HG03097 (cell line): ENCODE measurements at regions not wholly inside any gene's neighbourhood (a gene's known extent, or its start where the extent isn't known, plus 50 kb on each side); places are given as distances from the start of the nearest gene placed in this dataset.

Experiments
- ATAC-seq: cut with Tn5 transposase; IDR thresholded peaks from one replicate; pipeline ENCODE4 v1.9.1; 2021; ENCODE audit not compliant: unreplicated experiment, low FRiP score

DNA sequence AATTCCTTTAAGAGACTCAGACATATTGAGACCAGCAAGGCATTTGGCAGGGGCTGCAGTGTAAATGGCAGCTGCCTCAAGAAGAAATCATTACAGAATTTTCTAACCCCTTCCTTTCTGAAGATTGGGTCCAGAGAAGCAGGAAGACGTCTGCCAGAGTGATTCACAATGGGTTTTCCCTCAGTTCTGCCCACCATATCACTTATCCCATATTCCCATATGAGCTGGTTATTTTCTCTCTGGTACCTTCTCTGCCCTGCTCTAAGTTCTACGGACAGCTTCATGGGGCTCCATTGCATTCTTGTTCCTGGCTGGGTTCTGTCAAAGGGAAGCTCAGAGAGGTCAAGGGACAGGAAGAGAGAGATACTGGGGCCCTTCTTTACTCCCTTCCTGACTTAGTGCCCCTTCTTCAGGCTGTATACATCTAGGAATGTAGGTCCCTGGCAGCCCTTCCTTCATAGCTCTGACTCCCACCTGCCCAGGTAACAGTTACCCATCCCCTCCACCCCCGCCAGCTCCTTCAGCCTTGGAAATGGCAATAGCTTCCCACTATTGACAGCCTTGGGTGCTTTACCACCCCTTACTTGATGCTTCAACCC is 420.6 kb upstream of the DAB1 start:
- no peak for ATAC-seq

DNA sequence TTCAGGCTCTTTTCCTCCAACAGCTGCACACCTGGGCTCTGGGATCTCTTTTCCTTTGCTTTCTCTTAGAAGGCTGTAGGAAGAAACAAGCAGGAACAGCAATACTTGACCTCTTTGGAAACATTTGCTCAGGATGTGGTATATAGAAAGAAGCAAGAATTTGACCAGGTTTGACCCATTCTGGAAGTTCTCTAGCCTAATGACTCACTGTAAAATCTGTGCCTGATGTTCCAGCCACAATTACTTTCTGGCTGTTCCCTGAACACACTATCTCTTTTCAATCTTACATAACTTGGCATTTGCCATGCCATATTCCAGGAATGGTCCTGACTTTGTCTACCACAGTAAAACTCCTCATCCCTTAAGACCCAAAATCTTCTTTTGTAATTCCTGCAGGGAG is 419.9 kb upstream of the DAB1 start:
- no peak for ATAC-seq

DNA sequence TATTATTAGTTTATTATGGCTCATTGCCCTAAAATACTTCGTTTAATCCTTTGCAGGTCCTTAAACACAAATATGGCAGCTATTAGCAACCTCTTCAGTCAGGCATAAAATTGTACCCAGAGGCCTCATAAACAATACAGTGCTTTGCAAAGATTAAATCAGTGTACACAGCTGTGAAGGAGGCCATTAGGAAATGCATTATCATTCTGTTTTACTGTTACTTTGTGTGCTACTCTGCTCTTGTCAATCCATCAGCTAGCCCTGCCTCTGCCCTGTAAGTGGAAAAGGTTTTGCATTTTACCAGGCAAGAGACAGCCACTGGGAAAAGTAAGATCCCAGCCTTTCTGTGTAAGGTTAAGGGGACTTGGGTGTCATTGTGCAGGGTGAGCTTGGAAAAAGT is 415.7 kb upstream of the DAB1 start:
- ATAC-seq, result no peak

DNA sequence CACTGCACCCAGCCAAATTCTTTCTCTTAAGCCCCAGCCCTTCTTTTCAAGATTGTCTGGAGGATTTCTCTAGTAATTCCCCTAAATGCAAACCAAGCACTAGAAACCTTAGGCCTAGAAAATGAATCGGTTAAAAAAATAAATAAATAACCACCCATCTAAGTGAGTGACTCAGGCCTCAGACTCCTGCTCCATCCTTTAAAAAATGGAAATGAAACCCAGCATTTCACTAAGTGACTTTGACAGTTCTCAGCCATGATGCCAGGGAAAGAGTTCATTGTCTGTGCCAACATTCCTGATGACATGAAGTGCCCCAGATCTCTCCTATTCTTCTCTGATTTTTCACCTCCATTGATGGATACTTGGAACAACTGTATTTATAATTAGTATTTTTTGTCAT is 415.2 kb upstream of the DAB1 start:
- no peak for ATAC-seq

DNA sequence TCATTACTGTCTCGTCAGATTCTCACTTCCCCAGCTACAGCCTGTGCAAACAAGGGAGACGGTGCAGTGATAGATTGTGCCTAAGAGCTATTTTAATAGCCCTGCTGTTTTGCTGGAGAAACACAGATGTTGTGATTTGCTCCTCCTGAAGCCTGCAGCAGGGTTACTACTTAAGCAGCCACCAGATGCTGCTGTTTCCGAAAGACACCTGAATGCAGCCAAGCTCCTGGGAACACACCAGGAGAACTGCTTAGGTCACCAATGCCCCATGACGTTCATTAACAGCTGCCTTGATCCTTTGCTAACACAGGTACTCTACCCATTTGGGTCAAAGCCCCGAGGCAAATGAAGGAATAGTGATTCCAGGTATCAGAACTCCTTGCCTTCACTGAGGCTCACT is 411.8 kb upstream of the DAB1 start:
- no peak for ATAC-seq

DNA sequence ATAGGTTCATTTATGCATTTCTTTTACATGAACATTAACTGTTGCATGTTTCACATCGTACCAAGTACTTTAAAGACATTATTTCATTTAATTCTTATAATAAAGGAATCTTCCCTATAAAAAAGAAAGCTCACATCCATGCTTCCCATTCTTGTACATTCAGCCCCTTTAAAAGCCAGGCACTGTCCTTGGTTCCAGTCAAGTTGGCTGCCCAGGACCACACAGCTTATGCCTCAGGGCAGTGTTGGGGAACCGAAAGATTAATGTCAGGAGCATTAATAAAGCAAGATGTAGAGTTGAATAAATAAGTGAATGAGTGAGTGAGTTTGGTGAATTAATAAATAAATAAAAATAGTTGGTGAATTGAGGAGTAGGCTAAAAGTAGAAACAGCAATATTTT is 409.4 kb upstream of the DAB1 start:
- no peak for ATAC-seq

DNA sequence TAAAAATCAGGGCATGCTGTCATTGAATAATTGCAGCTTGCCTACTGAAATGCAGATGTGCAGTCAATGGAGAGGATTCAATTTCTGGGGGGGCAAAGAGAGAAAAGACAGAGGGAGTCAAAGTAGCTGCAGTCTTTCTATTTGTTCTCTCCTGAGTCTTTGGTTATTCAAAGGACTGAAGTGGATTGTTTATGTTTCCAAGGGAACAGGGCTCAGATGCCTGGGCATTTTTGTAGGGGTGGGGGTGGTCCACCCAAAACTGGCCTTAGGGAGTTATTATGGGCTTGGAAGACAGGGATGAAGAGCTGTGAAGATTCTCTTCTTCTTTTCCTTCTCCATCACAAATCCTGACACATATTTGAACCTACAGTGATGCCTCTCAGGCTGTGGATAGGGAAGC is 408.8 kb upstream of the DAB1 start:
- no peak for ATAC-seq

DNA sequence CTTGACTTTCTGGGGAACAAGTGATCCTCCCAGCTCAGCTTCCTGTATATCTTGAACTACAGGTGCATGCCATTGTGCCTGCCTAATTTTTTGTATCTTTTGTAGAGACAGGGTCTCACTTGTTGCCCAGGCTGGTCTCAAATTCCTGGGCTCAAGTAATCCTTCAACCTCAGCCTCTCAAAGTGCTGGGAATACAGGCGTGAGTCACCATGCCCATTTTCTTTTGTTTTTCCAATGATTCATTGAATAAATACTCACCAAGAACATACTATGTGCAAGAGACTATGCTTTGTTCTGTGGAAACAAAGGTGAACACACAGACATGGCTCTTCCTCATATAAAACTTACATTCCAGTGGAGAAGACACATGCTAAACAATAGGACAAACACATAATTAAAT is 407.8 kb upstream of the DAB1 start:
- ATAC-seq, result no peak

DNA sequence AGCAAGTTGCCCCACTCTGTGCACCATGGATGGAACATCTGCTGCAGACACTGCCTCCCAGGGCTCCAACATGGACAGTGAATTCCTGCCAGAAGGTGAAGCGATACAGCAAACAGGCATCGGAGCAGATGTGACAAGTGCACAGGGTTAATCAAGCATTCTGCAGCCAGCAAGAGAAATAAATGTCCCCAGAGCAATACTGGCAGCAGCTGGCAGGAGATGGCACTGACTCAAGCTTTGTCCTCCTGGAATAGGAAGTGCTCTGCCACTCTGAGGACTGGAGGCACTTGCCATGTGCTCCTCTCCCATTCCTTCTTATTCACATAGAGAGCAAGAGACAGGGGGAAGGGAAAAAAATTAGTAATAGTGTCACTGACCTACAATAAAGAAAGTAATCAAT is 402.7 kb upstream of the DAB1 start:
- ATAC-seq, result no peak

DNA sequence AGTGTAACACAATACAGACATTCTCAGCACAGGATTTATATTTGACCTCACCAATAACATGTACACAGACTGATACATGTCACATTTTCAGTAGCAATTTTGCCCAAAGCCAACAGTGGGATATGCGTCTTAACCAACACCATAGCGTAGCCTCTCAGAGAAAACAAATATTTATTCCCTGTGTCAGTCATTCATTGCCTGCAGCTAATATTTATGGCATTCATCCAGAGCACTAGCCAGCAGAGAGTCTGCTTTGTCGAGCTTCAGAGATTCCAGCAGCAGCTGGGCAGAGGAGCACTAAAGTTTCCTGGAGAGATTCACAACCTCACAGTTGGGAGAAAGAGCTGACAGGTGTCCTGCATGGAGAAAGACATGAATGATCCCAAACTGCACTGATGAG is 400.7 kb upstream of the DAB1 start:
- ATAC-seq, result no peak

DNA sequence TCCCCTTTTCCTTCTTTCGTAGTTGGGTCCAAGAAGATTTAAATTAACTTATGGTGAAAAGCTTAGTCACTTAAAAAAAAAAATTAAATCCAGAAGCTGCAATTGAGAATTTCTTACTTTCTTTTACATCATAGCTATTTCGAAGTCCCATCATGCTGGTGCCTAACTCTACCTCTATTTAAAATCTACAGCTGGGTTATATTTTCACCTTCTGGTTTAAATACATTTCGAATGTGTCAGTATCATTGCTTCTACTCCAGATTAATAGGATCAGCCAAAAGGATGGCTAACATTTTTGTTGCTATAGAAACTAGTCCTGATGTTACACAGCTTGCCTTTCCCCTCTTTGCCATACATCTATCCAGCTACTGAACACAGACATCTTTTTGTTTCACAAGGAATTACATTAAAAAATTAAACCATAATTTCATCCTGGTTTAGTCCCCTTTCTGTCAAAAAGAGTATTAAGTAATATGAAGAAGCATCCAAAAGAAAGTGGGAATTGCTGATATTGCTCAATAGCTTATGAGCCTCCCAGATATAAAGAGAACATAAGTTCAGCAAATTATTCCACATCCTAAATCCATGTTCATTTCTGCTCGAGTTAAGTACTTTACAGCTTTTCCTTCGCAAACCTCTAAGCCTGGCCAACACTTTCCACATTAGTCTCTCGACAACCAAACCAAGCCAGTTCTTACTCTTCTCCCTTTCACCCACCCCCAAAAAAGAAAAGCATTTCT is 396.7 kb upstream of the DAB1 start:
- ATAC-seq, result no peak

DNA sequence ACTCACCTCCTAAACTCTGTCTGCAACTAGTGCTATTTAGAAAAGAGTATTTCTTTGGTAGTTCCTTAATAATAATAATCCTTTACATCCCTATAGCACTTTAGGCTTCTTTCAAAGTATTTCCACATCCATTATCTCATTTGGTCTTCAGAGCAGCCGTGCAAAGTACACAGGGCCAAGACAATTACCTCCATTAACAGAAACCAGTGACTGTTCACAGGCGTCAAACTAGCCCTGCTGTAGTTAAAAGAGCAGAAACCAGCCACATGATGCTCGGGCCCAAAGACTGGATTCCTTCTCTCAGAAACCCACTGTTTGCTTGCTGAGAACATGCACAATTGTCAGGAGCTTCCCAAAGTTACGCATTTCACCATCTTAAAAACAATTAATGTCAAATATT is 396.0 kb upstream of the DAB1 start:
- no peak for ATAC-seq

DNA sequence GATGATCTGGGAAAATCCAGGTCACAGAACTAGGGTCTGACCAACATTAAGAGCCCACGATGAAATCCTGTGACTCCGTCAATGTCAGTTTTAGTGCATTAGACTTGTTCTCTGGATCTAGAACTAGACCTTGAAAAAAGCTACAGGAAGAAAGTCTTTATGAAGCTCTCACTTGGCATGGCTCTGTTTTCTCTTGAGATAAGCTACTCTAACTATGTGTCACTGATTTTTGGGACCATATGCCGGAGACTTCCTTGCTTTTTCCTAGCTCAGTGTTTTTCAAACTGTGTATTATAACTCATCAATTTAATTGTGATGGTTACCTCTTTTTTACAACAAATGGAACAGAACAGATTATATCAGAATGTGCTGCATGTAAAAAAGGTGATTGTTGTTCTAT is 379.7 kb upstream of the DAB1 start:
- ATAC-seq, result no peak

DNA sequence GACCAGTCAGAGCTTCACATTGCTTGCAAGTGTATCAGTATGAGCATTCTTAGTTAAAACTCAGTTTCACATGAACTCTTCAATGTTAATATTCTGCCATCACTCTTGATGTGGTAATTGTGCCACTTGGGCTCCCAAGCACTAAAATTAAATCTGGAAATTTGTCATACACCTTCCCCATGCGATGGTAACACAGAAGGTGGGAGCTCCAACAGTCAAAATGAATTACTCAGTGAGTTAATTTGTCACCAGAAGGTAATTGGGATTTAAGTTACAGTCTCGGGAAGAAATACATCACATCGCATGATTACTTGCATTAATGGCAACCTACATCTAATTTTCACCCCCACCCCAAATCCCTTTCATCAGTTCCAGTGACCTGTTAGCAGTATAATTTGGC is 376.5 kb upstream of the DAB1 start:
- ATAC-seq, result no peak

DNA sequence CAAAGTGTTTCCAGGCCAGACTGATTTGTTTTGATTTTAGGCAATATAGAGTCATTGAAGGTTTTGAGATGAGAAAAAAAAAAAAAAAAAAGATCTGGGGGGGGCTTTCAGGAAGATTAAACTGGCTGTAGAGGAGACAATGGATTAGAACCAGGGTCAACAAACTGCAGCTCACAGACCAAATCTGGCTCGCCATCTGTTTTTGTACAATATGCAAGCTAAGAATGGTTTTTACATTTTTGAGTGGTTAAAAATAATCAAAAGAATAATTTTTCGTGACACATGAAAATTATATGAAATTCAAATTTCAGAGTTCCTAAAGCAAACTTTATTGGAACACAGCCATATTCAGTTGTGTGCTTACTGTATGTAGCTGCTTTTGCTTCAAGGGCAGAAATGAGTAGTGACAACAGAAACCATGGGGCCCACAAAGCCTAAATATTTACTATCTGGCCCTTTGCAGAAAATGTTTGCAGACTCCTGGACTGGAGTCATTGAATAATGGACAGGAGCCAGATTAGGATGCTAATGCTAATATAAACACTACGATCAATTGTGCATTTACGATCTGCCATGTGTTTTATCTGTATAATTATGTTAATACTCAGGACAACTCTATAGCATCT is 375.7 kb upstream of the DAB1 start:
- ATAC-seq, result no peak

DNA sequence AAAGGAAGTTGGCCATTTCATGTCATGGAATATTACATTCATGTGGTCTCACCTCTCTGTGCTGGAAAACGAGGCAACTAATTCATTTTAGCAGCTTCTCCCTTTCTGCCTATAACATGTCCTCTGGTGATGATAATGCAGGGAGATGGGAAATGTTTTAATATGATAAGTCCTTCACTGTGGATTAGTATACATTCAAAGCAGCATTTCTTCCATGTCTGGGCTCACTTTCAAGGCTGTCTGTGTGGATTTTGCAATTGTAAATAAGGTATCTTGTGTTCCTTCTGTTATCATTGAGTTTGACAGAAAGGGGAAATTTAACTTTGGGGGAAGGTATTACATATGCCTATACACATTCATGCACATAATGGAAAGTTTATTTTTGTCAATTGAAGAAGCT is 374.7 kb upstream of the DAB1 start:
- ATAC-seq, result no peak

DNA sequence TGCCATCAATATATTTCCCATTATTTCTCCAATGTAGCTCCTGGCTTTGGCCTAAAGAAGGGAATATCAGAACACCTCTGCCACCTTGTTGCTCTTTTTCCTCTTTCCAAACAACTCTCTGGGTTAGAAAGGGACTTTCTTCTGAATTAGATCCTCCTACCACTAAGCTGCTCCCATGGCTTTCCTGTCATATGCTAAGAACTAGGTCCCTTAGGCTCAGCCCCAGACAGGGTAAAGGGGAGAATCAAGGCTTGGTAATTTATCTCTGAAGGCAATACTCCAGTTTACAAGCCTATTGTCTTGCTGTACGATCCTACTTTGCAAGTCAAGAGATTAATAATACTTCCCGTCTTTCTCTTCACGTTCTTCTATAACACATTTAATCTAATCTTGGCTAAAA is 373.2 kb upstream of the DAB1 start:
- no peak for ATAC-seq

DNA sequence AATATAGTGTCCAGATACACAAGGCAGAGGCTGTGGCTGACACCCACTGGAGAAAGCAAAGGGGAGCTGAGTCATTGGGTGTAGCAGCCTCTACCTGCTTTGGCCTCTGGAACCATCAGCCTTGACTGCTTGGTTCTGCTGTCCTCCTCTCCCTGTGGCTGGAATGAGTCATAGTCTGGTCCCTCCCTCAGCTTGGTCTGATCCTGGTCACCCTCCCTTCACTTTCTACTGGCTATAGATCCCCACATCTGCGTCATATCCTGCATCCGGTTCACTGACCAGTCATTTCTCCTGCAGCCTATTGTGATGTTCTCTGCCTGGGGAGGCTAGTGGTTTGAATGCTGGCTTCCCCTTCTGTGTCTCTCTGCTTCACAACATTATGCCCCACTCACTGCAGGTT is 372.8 kb upstream of the DAB1 start:
- ATAC-seq, result no peak

DNA sequence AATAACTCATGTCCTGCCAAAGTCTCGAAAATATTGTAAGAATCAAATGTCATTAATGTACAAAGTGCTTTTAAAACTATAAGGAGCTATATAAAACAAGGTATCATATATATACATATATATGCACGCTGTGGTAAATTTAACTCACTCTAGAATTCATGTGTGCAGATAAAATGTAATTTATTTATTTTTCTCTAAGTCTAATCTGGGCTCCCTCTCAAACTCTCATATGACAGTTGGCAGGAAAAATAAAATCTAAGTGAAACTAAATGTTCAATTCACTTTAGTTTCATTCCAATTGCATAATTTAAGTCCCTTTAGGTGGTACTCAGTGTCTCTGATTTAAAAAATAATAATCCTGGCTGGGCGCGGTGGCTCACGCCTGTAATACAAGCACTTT is 372.0 kb upstream of the DAB1 start:
- no peak for ATAC-seq

DNA sequence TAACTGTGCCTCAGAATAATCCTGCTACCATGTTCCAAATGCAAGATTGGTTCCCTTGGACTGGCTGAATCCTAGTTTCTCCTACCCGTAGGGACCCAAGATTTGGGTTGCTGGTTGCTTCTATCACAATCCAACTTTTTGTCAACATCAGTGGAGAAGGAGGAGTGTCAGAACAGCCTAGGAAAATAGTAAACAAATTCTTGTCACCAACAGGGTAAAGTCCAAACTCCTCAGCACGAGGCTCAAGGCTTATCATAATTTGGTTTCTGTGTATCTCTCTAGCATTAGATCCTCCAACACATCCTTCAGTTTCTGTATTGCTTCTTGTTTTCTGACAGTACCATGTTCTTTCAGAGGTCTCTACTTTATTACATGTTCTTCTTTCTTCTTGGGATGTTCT is 370.2 kb upstream of the DAB1 start:
- no peak for ATAC-seq

DNA sequence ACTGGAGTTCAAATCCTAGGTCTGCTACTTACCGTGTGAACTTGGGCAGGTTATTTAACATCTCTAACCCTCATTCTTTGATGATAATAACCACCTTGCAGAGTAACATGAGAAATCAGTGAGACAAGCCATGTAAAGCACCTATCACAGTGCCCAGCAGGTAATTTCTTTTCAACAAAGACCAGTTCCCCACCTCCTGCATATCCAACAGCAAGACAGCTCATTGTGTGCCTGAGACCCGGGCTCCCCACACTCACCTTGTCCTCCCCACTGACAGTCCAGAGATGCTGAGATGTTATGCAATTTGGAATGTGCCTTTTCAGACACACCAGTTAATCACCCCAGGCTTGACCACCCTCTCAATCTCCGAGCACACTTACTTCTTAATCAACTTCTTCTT is 367.6 kb upstream of the DAB1 start:
- no peak for ATAC-seq

DNA sequence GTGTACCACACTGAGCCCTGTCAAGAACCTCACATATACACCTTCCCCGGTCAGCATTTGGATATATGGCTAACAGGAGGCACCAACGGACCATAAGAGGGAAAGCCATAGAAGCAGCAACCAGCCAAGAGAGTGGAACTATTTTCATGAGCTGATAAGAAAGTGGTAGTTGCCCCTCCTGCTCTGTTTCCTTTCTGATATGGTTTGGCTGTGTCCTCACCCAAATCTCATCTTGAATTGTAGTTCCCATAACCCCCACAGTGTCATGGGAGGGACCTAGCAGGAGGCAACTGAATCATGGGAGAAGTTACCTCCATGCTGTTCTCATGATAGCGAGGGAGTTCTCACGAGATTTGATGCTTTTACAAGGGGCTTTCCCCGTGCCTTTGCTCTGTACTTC is 366.1 kb upstream of the DAB1 start:
- no peak for ATAC-seq
